SK-N-SH treated with all-trans-retinoic acid at 6 μM for 48 hours (cell line): ENCODE measurements at regions not wholly inside any gene's neighbourhood (a gene's known extent, or its start where the extent isn't known, plus 50 kb on each side); places are given as distances from the start of the nearest gene placed in this dataset.

ENCODE experiments used
- ATAC-seq: fragments of 200-7000 bp; cut with Tn5 transposase; 3 replicates; pipeline ENCODE4 v1.9.1; 2020; ENCODE audit warnings: mild to moderate bottlenecking, moderate library complexity
- ARNTL ChIP-seq: fragments of 450-650 bp; formaldehyde crosslinking; IDR thresholded peaks from 2 replicates; pipeline ENCODE4 v1.5.0; 2020; ENCODE audit warnings: low read depth, mild to moderate bottlenecking, moderate library complexity, borderline replicate concordance
- BACH2 ChIP-seq: fragments of 250-450 bp; sonication (Bioruptor Pico); IDR thresholded peaks from 2 replicates; pipeline ENCODE4 v1.9.0; 2021; ENCODE audit warnings: mild to moderate bottlenecking, borderline replicate concordance
- CREB5 ChIP-seq: fragments of 250-450 bp; sonication (Bioruptor Pico); IDR thresholded peaks from 2 replicates; pipeline ENCODE4 v1.5.1; 2020; ENCODE audit warnings: low read depth, mild to moderate bottlenecking, moderate library complexity
- CSRNP3 ChIP-seq: fragments of 250-450 bp; sonication (Bioruptor Pico); IDR thresholded peaks from 2 replicates; pipeline ENCODE4 v1.5.1; 2021; ENCODE audit warnings: mild to moderate bottlenecking, moderate library complexity
- ESRRG ChIP-seq: fragments of 250-450 bp; sonication (Bioruptor Pico); IDR thresholded peaks from 2 replicates; pipeline ENCODE4 v1.6.1; 2021; ENCODE audit warnings: mild to moderate bottlenecking
- GLIS3 ChIP-seq: fragments of 250-450 bp; sonication (Bioruptor Pico); IDR thresholded peaks from 2 replicates; pipeline ENCODE4 v1.5.0; 2020; ENCODE audit warnings: mild to moderate bottlenecking, moderate library complexity
- OSR1 ChIP-seq: fragments of 250-450 bp; sonication (Bioruptor Pico); IDR thresholded peaks from 2 replicates; pipeline ENCODE4 v1.8.0; 2022; ENCODE audit warnings: moderate library complexity, mild to moderate bottlenecking, inconsistent platforms
- PATZ1 ChIP-seq: fragments of 250-450 bp; sonication (Bioruptor Pico); IDR thresholded peaks from 2 replicates; pipeline ENCODE4 v1.8.0; 2020; ENCODE audit warnings: mild to moderate bottlenecking, moderate library complexity, borderline replicate concordance
- POU6F1 ChIP-seq: fragments of 250-450 bp; sonication (Bioruptor Pico); IDR thresholded peaks from 2 replicates; pipeline ENCODE4 v1.8.0; 2021; ENCODE audit warnings: low read depth, mild to moderate bottlenecking, moderate library complexity, borderline replicate concordance
- PPARA ChIP-seq: fragments of 250-450 bp; sonication (Bioruptor Pico); IDR thresholded peaks from 2 replicates; pipeline ENCODE4 v1.5.0; 2020; ENCODE audit warnings: mild to moderate bottlenecking, borderline replicate concordance
- RARB ChIP-seq: fragments of 250-450 bp; sonication (Bioruptor Pico); IDR thresholded peaks from 2 replicates; pipeline ENCODE4 v1.8.0; 2021; ENCODE audit warnings: mild to moderate bottlenecking, moderate library complexity
- SNAI2 ChIP-seq: fragments of 250-450 bp; sonication (Bioruptor Pico); IDR thresholded peaks from 2 replicates; pipeline ENCODE4 v1.5.0; 2020; ENCODE audit warnings: mild to moderate bottlenecking, moderate library complexity
- TOX ChIP-seq: fragments of 250-450 bp; sonication (Bioruptor Pico); IDR thresholded peaks from 2 replicates; pipeline ENCODE4 v1.8.0; 2021; ENCODE audit warnings: mild to moderate bottlenecking, moderate library complexity, borderline replicate concordance
- ZC3H10 ChIP-seq: fragments of 250-450 bp; sonication (Bioruptor Pico); IDR thresholded peaks from 2 replicates; pipeline ENCODE4 v1.5.1; 2021; ENCODE audit warnings: mild to moderate bottlenecking, moderate library complexity
- ZFP3 ChIP-seq: fragments of 250-450 bp; sonication (Bioruptor Pico); IDR thresholded peaks from 2 replicates; pipeline ENCODE4 v1.5.0; 2020; ENCODE audit warnings: mild to moderate bottlenecking, moderate library complexity
- ZFP30 ChIP-seq: fragments of 450-650 bp; formaldehyde crosslinking; IDR thresholded peaks from 2 replicates; pipeline ENCODE4 v1.5.0; 2022; ENCODE audit warnings: mild to moderate bottlenecking, moderate library complexity
- ZNF565 ChIP-seq: fragments of 450-650 bp; formaldehyde crosslinking; conservative IDR thresholded peaks from 2 replicates; pipeline ENCODE4 v1.5.0; 2020; ENCODE audit warnings: low read depth, mild to moderate bottlenecking, moderate library complexity
- ZNF70 ChIP-seq: fragments of 450-650 bp; formaldehyde crosslinking; IDR thresholded peaks from 2 replicates; pipeline ENCODE4 v1.5.0; 2020; ENCODE audit warnings: mild to moderate bottlenecking, moderate library complexity
- ZNF8 ChIP-seq: fragments of 450-650 bp; formaldehyde crosslinking; IDR thresholded peaks from 2 replicates; pipeline ENCODE4 v1.5.0; 2020; ENCODE audit warnings: mild to moderate bottlenecking, moderate library complexity

- TF ChIP-seq PPARA (no peak), ZFP30 (CRISPR knock-in tag) (no peak), CSRNP3 (no peak), ZNF565 (CRISPR knock-in tag) (no peak), ZNF70 (no peak), OSR1 (CRISPR knock-in tag) (no peak), PATZ1 (no peak), ESRRG (CRISPR knock-in tag) (no peak), ZFP3 (CRISPR knock-in tag) (no peak), GLIS3 (CRISPR knock-in tag) (no peak)
- no peak for ATAC-seq
Observed at GRCh38 chr14:39974036-39974435, 541.8 kb upstream of the FBXO33 start.

- no peak for ATAC-seq
Observed at GRCh38 chr14:39972704-39973103, 540.5 kb upstream of the FBXO33 start.

GRCh38 chr14:39967885-39968284 is 535.7 kb upstream of the FBXO33 start:
- ATAC-seq = no peak
- TF ChIP-seq OSR1 (CRISPR knock-in tag) (no peak), PATZ1 (no peak), ZFP30 (CRISPR knock-in tag) (no peak), ARNTL (CRISPR knock-in tag) (no peak), RARB (CRISPR knock-in tag) (no peak), ESRRG (CRISPR knock-in tag) (no peak), ZNF70 (no peak)

More at GRCh38 chr14:39972704-39973103, 540.5 kb upstream of the FBXO33 start:
- TF ChIP-seq ESRRG (CRISPR knock-in tag) = no peak
- no peak for TF ChIP-seq CSRNP3
- TF ChIP-seq BACH2 (CRISPR knock-in tag) = no peak
- TF ChIP-seq POU6F1 (CRISPR knock-in tag) = no peak
- no peak for TF ChIP-seq PPARA
- no peak for TF ChIP-seq SNAI2 (CRISPR knock-in tag)
- no peak for TF ChIP-seq TOX (CRISPR knock-in tag)
- no peak for TF ChIP-seq CREB5
- TF ChIP-seq, all 23 proteins: peak for 0

- ATAC-seq = no peak
- TF ChIP-seq ZNF70 (no peak), ZC3H10 (CRISPR knock-in tag) (no peak), ARNTL (CRISPR knock-in tag) (no peak), CSRNP3 (no peak), SNAI2 (CRISPR knock-in tag) (no peak), ZFP30 (CRISPR knock-in tag) (no peak), OSR1 (CRISPR knock-in tag) (no peak), ZNF8 (no peak), ZFP3 (CRISPR knock-in tag) (no peak), BACH2 (CRISPR knock-in tag) (no peak), PATZ1 (no peak), ESRRG (CRISPR knock-in tag) (no peak), ZNF565 (CRISPR knock-in tag) (no peak)
Observed at GRCh38 chr14:39957987-39958386, 525.8 kb upstream of the FBXO33 start.
